Body of pancreas (tissue), 4 donors: ENCODE measurements at regions not wholly inside any gene's neighbourhood (a gene's known extent, or its start where the extent isn't known, plus 50 kb on each side); places are given as distances from the start of the nearest gene placed in this dataset.
A peak's percentile ranks its signal among the peaks of the same experiment; 100 is the strongest.

Experiments
- ATAC-seq: fragments of 150-250 bp; one replicate; pipeline ENCODE4 v1.9.1; 2016
- DNase-seq, 4 donors: peaks; one replicate each; pipeline ENCODE4 v3.0.0-alpha.2; 2019
- H3K27ac ChIP-seq, 4 donors: fragments of 200-600 bp; sonication (generic); 1 replicate in 3 of 4; 2 replicates in 1 of 4; pipeline versions ENCODE4 v1.5.1 to v1.6.1; 2016 to 2019; ENCODE audit warnings: mild to moderate bottlenecking in 1 of 4, mixed read lengths in 1 of 4, moderate library complexity in 1 of 4
- H3K27me3 ChIP-seq, 2 donors: fragments of 200-600 bp; sonication (generic); one replicate each; pipeline ENCODE4 v1.6.0; 2016; ENCODE audit warnings: mild to moderate bottlenecking in 1 of 2
- H3K36me3 ChIP-seq, 2 donors: fragments of 200-600 bp; sonication (generic); replicated peaks in 1 of 2; 2 replicates each; pipeline ENCODE4 v1.5.1; 2016; ENCODE audit warnings: low read depth in 2 of 2; ENCODE audit not compliant: insufficient read depth in 1 of 2
- H3K4me1 ChIP-seq: fragments of 200-600 bp; sonication (generic); one replicate; pipeline ENCODE4 v1.6.0; 2016
- H3K4me3 ChIP-seq, 2 donors: fragments of 200-600 bp; sonication (generic); 1 replicate in 1 of 2; 2 replicates in 1 of 2; pipeline ENCODE4 v1.5.1; 2016 to 2019
- H3K9me3 ChIP-seq, 3 donors: fragments of 200-600 bp; sonication (generic); 1 replicate in 2 of 3; 2 replicates in 1 of 3; pipeline ENCODE4 v1.5.1; 2016
- POLR2A ChIP-seq, 3 donors: fragments of 450-650 bp; IDR thresholded peaks; one replicate each; pipeline ENCODE4 v1.6.1; 2016; ENCODE audit warnings: antibody characterized with exemption in 3 of 3, mild to moderate bottlenecking in 2 of 3
- WGBS, 2 donors: methylation state at CpG; one replicate each; pipeline ENCODE4 v1.1.5; 2017; 5-methylcytosine and 5-hydroxymethylcytosine counted together
- intact Hi-C: fragments of 100-400 bp; cut with DNase I; formaldehyde crosslinking; loops from one replicate; pipeline ENCODE4 v1.15.1; 2023
- TF ChIP-seq, protein P1 (sequence below), 7 experiments: fragments of 450-650 bp in 4 of 7; fragments of 200-600 bp in 3 of 7; sonication (generic) in 3 of 7; IDR thresholded peaks; one replicate each; pipeline ENCODE4 v1.5.1; 2016 to 2019; ENCODE audit warnings: antibody characterized with exemption in 7 of 7

GRCh38 chr10:56561336-56561735 is 200.3 kb upstream of the ZWINT start:
- DNase-seq = no peak
- H3K36me3 ChIP-seq = no peaks in the 10 kb centered on the region
- no peaks in the 10 kb centered on the region for H3K27me3 ChIP-seq
- H3K4me3 ChIP-seq = no peak overlapping the region
- no peak for ATAC-seq
- no peaks in the 10 kb centered on the region for H3K4me1 ChIP-seq
- TF ChIP-seq, protein P1, sequence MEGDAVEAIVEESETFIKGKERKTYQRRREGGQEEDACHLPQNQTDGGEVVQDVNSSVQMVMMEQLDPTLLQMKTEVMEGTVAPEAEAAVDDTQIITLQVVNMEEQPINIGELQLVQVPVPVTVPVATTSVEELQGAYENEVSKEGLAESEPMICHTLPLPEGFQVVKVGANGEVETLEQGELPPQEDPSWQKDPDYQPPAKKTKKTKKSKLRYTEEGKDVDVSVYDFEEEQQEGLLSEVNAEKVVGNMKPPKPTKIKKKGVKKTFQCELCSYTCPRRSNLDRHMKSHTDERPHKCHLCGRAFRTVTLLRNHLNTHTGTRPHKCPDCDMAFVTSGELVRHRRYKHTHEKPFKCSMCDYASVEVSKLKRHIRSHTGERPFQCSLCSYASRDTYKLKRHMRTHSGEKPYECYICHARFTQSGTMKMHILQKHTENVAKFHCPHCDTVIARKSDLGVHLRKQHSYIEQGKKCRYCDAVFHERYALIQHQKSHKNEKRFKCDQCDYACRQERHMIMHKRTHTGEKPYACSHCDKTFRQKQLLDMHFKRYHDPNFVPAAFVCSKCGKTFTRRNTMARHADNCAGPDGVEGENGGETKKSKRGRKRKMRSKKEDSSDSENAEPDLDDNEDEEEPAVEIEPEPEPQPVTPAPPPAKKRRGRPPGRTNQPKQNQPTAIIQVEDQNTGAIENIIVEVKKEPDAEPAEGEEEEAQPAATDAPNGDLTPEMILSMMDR (IDR thresholded peaks at IDR 0.05) = no peak
- no peak for TF ChIP-seq POLR2A (IDR thresholded peaks at IDR 0.05)
- intact Hi-C loops = no loop called here
- WGBS, 2 donors = 62 to 64% methylated on average over 3 of the region's 3 CpGs
- no peaks in the 10 kb centered on the region for H3K9me3 ChIP-seq
- no peak overlapping the region for H3K27ac ChIP-seq

GRCh38 chr10:56551037-56551436 is 190.0 kb upstream of the ZWINT start:
- intact Hi-C loops = no loop called here
- 57 to 61% methylated on average over 9 of the region's 9 CpGs for WGBS, 2 donors
- TF ChIP-seq, protein P1 (IDR thresholded peaks at IDR 0.05) = no peak
- no peak for TF ChIP-seq POLR2A (IDR thresholded peaks at IDR 0.05)
- Histone ChIP-seq H3K36me3 (no peaks in the 10 kb centered on the region), H3K27ac (no peak overlapping the region), H3K27me3 (no peaks in the 10 kb centered on the region), H3K9me3 (no peaks in the 10 kb centered on the region), H3K4me3 (no peak overlapping the region), H3K4me1 (no peaks in the 10 kb centered on the region)
- DNase-seq (no peak), ATAC-seq (no peak)

- DNase-seq = peak in 2 of 4 donors; percentile 15 to 31
- Histone ChIP-seq H3K27me3 (no peaks in the 10 kb centered on the region), H3K9me3 (no peaks in the 10 kb centered on the region), H3K4me1 (no peaks in the 10 kb centered on the region), H3K27ac (no peak overlapping the region), H3K36me3 (no peaks in the 10 kb centered on the region), H3K4me3 (no peak overlapping the region)
- WGBS, 2 donors = 38 to 39% methylated on average over 4 of the region's 4 CpGs
- ATAC-seq = no peak
- no peak for TF ChIP-seq POLR2A (IDR thresholded peaks at IDR 0.05)
- TF ChIP-seq, protein P1 (IDR thresholded peaks at IDR 0.05) = no peak
- intact Hi-C loops = no loop called here
Measured at GRCh38 chr10:56547163-56547562, 186.1 kb upstream of the ZWINT start.

DNA sequence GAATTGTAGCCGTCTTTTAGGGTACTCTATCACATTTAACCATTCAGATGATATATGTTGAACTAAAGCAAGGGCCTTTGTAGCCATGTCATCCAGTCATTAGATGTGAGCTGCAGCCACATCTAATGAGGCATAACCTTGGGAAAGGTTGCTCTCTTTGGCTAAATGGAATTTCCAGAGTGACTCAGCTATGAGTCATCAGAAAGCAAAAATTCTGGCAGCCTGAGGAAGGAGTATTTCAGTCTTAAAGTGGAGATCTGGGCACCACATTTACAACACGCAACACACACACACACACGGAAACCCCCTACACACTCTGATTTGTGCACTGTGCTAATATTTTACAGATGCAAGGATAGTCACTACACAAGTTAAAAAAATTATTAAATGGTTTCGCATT is 176.9 kb upstream of the ZWINT start:
- Histone ChIP-seq H3K36me3 (no peaks in the 10 kb centered on the region), H3K27me3 (no peaks in the 10 kb centered on the region), H3K9me3 (no peaks in the 10 kb centered on the region), H3K4me3 (no peak overlapping the region), H3K27ac (no peak overlapping the region), H3K4me1 (no peaks in the 10 kb centered on the region)
- no peak for ATAC-seq
- WGBS, 2 donors = 64 to 69% methylated on average over 4 of the region's 4 CpGs
- TF ChIP-seq, protein P1 (IDR thresholded peaks at IDR 0.05) = no peak
- no peak for TF ChIP-seq POLR2A (IDR thresholded peaks at IDR 0.05)
- intact Hi-C loops = no loop called here
- no peak for DNase-seq

DNA sequence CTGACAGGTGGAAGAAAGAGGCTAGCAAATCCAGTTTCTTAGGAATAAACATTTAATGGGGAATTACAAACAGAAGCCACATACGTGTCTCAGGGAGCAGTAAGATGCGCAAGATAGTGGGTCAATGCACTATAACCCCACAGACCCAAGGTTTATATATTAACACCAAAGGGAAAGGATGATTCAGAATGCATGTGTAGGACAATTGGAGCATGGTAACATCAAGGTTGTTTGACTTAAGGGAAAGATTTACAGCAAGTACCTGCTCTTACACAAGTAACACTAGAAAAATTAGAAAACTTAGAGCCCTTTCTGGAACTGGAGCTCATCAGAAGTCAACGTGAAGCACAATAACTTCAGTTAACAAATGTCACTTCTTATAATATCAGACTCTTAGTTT is 161.1 kb upstream of the ZWINT start:
- intact Hi-C loops = no loop called here
- Histone ChIP-seq H3K27ac (no peak overlapping the region), H3K4me3 (no peak overlapping the region), H3K4me1 (no peaks in the 10 kb centered on the region), H3K9me3 (no peaks in the 10 kb centered on the region), H3K27me3 (no peaks in the 10 kb centered on the region), H3K36me3 (no peaks in the 10 kb centered on the region)
- no peak for TF ChIP-seq POLR2A (IDR thresholded peaks at IDR 0.05)
- TF ChIP-seq, protein P1 (IDR thresholded peaks at IDR 0.05) = no peak
- ATAC-seq = no peak
- DNase-seq = no peak
- WGBS, 2 donors = 66 to 67% methylated on average over 3 of the region's 3 CpGs
